NB4 (cell line): ENCODE measurements at regions not wholly inside any gene's neighbourhood (a gene's known extent, or its start where the extent isn't known, plus 50 kb on each side); places are given as distances from the start of the nearest gene placed in this dataset.

Experiments
- DNase-seq: peaks from one replicate; pipeline ENCODE4 v3.0.0; 2010; ENCODE audit warnings: low read depth
- H3K4me3 ChIP-seq: one replicate; pipeline ENCODE4 v1.5.1; 2011; ENCODE audit warnings: mild to moderate bottlenecking, low read depth, low read length, moderate library complexity
- MYC ChIP-seq: IDR thresholded peaks from 2 replicates; pipeline ENCODE4 v1.6.1; 2011; ENCODE audit warnings: low read depth, low read length
- POLR2A ChIP-seq: IDR thresholded peaks from 2 replicates; pipeline ENCODE4 v1.6.1; 2011; ENCODE audit warnings: mild to moderate bottlenecking; ENCODE audit not compliant: insufficient read length; ENCODE audit errors: extremely low read depth
- TF ChIP-seq, protein P1 (sequence below): IDR thresholded peaks from 2 replicates; pipeline ENCODE4 v1.6.1; 2011; ENCODE audit warnings: low read depth, low read length
- TF ChIP-seq, protein P2 (sequence below): IDR thresholded peaks from one replicate; pipeline ENCODE4 v1.5.1; 2012; ENCODE audit warnings: low read depth, low read length

GRCh38 chr2:145366341-145366740, 846.4 kb upstream of the ZEB2 start:
- DNase-seq = no peak
- H3K4me3 ChIP-seq = no peak overlapping the region
- TF ChIP-seq, protein P1, sequence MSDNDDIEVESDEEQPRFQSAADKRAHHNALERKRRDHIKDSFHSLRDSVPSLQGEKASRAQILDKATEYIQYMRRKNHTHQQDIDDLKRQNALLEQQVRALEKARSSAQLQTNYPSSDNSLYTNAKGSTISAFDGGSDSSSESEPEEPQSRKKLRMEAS = no peak
- TF ChIP-seq POLR2A = no peak
- no peak for TF ChIP-seq MYC
- TF ChIP-seq, protein P2, sequence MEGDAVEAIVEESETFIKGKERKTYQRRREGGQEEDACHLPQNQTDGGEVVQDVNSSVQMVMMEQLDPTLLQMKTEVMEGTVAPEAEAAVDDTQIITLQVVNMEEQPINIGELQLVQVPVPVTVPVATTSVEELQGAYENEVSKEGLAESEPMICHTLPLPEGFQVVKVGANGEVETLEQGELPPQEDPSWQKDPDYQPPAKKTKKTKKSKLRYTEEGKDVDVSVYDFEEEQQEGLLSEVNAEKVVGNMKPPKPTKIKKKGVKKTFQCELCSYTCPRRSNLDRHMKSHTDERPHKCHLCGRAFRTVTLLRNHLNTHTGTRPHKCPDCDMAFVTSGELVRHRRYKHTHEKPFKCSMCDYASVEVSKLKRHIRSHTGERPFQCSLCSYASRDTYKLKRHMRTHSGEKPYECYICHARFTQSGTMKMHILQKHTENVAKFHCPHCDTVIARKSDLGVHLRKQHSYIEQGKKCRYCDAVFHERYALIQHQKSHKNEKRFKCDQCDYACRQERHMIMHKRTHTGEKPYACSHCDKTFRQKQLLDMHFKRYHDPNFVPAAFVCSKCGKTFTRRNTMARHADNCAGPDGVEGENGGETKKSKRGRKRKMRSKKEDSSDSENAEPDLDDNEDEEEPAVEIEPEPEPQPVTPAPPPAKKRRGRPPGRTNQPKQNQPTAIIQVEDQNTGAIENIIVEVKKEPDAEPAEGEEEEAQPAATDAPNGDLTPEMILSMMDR = no peak

GRCh38 chr2:145360129-145360790, 840.3 kb upstream of the ZEB2 start:
- TF ChIP-seq, protein P1 = no peak
- TF ChIP-seq, protein P2 = no peak
- TF ChIP-seq MYC (no peak), POLR2A (no peak)
- H3K4me3 ChIP-seq = no peak overlapping the region

DNA sequence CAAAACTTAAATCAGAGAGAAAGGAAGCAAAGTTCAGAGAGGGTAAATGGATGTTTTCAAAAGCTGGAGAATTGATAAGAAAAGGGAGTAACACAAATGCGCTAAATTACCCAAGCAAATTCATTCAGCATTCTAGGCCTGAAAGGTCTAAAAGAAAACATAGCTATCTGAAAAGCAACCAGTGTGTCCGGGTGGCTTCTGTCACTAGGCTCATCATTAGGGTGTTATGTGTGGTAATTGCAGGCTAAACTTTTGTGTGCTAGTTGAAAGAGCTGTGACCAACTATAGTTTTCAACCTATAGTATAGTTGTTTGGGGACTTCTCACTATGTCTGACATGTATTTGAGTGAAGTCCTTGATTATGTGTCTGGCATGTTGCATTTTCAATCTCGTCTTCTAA, 839.6 kb upstream of the ZEB2 start:
- TF ChIP-seq, protein P2 = no peak
- H3K4me3 ChIP-seq = no peak overlapping the region
- DNase-seq = no peak

More at GRCh38 chr2:145360129-145360790, 840.3 kb upstream of the ZEB2 start:
- DNase-seq = no peak

DNA sequence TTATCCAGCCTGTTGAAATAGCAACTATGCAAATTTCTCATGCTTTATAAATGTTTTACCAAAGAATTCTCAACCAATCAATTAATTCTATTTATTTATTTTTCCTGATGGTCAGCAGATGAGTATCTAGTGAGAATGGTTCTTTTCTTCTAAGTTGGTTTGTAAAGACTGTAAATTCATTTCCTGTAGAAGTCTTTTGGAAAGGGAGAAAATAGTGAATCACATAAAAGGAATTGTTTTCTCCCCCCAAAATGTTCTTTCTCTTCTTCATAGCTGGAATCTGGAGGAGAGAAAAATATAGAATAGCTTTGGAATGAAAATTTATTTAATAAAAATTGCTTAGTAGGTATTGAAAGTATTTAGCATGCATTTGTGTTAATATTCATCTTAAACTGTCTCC, 836.1 kb upstream of the ZEB2 start:
- no peak for DNase-seq
- TF ChIP-seq POLR2A (no peak), MYC (no peak)
- TF ChIP-seq, protein P2 = no peak
- TF ChIP-seq, protein P1 = no peak
- no peak overlapping the region for H3K4me3 ChIP-seq

- TF ChIP-seq POLR2A (no peak), MYC (no peak)
- TF ChIP-seq, protein P1 = no peak
- TF ChIP-seq, protein P2 = no peak
- no peak for DNase-seq
- no peak overlapping the region for H3K4me3 ChIP-seq
These were observed 832.6 kb upstream of the ZEB2 start for GRCh38 chr2:145352484-145352883.

- H3K4me3 ChIP-seq = no peak overlapping the region
- TF ChIP-seq, protein P2 = no peak
- TF ChIP-seq MYC = no peak
- DNase-seq = no peak
These were observed 832.0 kb upstream of the ZEB2 start for GRCh38 chr2:145351864-145352425.
